Esophagus squamous epithelium (tissue), 5 donors: ENCODE measurements at regions not wholly inside any gene's neighbourhood (a gene's known extent, or its start where the extent isn't known, plus 50 kb on each side); places are given as distances from the start of the nearest gene placed in this dataset.

Source experiments
- DNase-seq: peaks from one replicate; lab custom pipeline; 2025; lab: John Stamatoyannopoulos, UW
- H3K27ac ChIP-seq, 4 donors: fragments of 200-600 bp; sonication (generic); one replicate each; pipeline ENCODE4 v1.5.1; 2016 to 2019; ENCODE audit warnings: mild to moderate bottlenecking in 1 of 4
- H3K27me3 ChIP-seq, 4 donors: fragments of 200-600 bp; sonication (generic); 1 replicate in 3 of 4; 2 replicates in 1 of 4; pipeline versions ENCODE4 v1.5.1 to v1.6.0; 2017 to 2021; ENCODE audit warnings: antibody characterized with exemption in 1 of 4
- H3K36me3 ChIP-seq, 3 donors: fragments of 200-600 bp; sonication (generic); one replicate each; pipeline ENCODE4 v1.5.1; 2016 to 2019
- H3K4me1 ChIP-seq, 3 donors: fragments of 200-600 bp; sonication (generic); one replicate each; pipeline ENCODE4 v1.5.1; 2017 to 2019
- H3K4me3 ChIP-seq, 4 donors: fragments of 200-600 bp; sonication (generic); 1 replicate in 3 of 4; 2 replicates in 1 of 4; pipeline ENCODE4 v1.5.1; 2016 to 2019; ENCODE audit warnings: mild to moderate bottlenecking in 2 of 4, moderate library complexity in 1 of 4
- H3K9me3 ChIP-seq, 3 donors: fragments of 200-600 bp; sonication (generic); one replicate each; pipeline ENCODE4 v1.5.1; 2016 to 2019
- CTCF ChIP-seq, 6 experiments: fragments of 450-650 bp in 4 of 6; fragments of 200-600 bp in 2 of 6; sonication (generic) in 2 of 6; IDR thresholded peaks; one replicate each; pipeline ENCODE4 v1.5.1; 2016 to 2019; ENCODE audit warnings: antibody characterized with exemption in 6 of 6, mild to moderate bottlenecking in 4 of 6, moderate library complexity in 4 of 6
- POLR2A ChIP-seq, 4 donors: fragments of 450-650 bp; IDR thresholded peaks; one replicate each; pipeline ENCODE4 v1.6.1; 2017; ENCODE audit warnings: antibody characterized with exemption in 4 of 4, mild to moderate bottlenecking in 4 of 4, moderate library complexity in 3 of 4
- WGBS, 2 donors: methylation state at CpG; one replicate each; pipeline ENCODE4 v1.1.5; 2018; 5-methylcytosine and 5-hydroxymethylcytosine counted together
- intact Hi-C: fragments of 100-400 bp; cut with DNase I; formaldehyde crosslinking; loops from one replicate; pipeline ENCODE4 v1.15.0; 2022
- donor health status: DM: yes; HTN: yes; CAD: no.

GRCh38 chr4:24637173-24637572 lies 52.8 kb upstream of the DHX15 start:
- WGBS, 2 donors: 93% methylated on average over 8 to 9 of the region's 13 CpGs
- DNase-seq: no peak
- Histone ChIP-seq H3K4me3 (no peak overlapping the region), H3K9me3 (no peaks in the 10 kb centered on the region), H3K27me3 (no peaks in the 10 kb centered on the region), H3K4me1 (no peaks in the 10 kb centered on the region), H3K36me3 (no peaks in the 10 kb centered on the region), H3K27ac (no peak overlapping the region)
- intact Hi-C loops: no loop called here
- TF ChIP-seq CTCF (IDR thresholded peaks at IDR 0.05) (no peak), POLR2A (IDR thresholded peaks at IDR 0.05) (no peak)

- no peak for DNase-seq
- Histone ChIP-seq H3K36me3 (no peaks in the 10 kb centered on the region), H3K4me3 (no peak overlapping the region), H3K27ac (no peak overlapping the region), H3K27me3 (no peaks in the 10 kb centered on the region), H3K4me1 (no peaks in the 10 kb centered on the region), H3K9me3 (no peaks in the 10 kb centered on the region)
- no peak for TF ChIP-seq CTCF (IDR thresholded peaks at IDR 0.05)
- TF ChIP-seq POLR2A (IDR thresholded peaks at IDR 0.05): no peak
- WGBS, 2 donors: 86 to 89% methylated on average over 1 of the region's 1 CpG
- intact Hi-C loops: no loop called here
Measured at GRCh38 chr4:24638396-24638875, 54.1 kb upstream of the DHX15 start.

GRCh38 chr4:24639714-24640113 lies 55.4 kb upstream of the DHX15 start:
- no peak for TF ChIP-seq POLR2A (IDR thresholded peaks at IDR 0.05)
- no peak for TF ChIP-seq CTCF (IDR thresholded peaks at IDR 0.05)
- H3K9me3 ChIP-seq: no peaks in the 10 kb centered on the region
- no peaks in the 10 kb centered on the region for H3K27me3 ChIP-seq
- H3K36me3 ChIP-seq: no peaks in the 10 kb centered on the region
- intact Hi-C loops: no loop called here
- no peak for DNase-seq
- no peaks in the 10 kb centered on the region for H3K4me1 ChIP-seq
- WGBS, 2 donors: 88 to 93% methylated on average over 5 of the region's 5 CpGs
- H3K27ac ChIP-seq: no peak overlapping the region
- H3K4me3 ChIP-seq: no peak overlapping the region

- Histone ChIP-seq H3K36me3 (no peaks in the 10 kb centered on the region), H3K27me3 (no peaks in the 10 kb centered on the region), H3K4me3 (no peak overlapping the region), H3K4me1 (peaks cover 0 to 5% (median 0%) of the 10 kb centered on the region in 3 donors), H3K27ac (no peak overlapping the region), H3K9me3 (no peaks in the 10 kb centered on the region)
- intact Hi-C loops: no loop called here
- DNase-seq: no peak
- TF ChIP-seq POLR2A (IDR thresholded peaks at IDR 0.05): no peak
- WGBS, 2 donors: 59 to 71% methylated on average over 7 of the region's 7 CpGs
Measured at GRCh38 chr4:24640366-24640765, 56.0 kb upstream of the DHX15 start.

GRCh38 chr4:24642981-24643547 lies 58.7 kb upstream of the DHX15 start:
- intact Hi-C loops: no loop called here
- Histone ChIP-seq H3K4me3 (no peak overlapping the region), H3K4me1 (peaks cover 0 to 13% (median 0%) of the 10 kb centered on the region in 3 donors), H3K27ac (no peak overlapping the region), H3K36me3 (no peaks in the 10 kb centered on the region), H3K9me3 (peaks cover 0 to 4% (median 0%) of the 10 kb centered on the region in 3 donors), H3K27me3 (peaks cover 0 to 3% (median 0%) of the 10 kb centered on the region in 4 donors)
- no peak for DNase-seq
- no peak for TF ChIP-seq POLR2A (IDR thresholded peaks at IDR 0.05)
- TF ChIP-seq CTCF (IDR thresholded peaks at IDR 0.05): no peak
- 9 to 22% methylated on average over 3 of the region's 3 CpGs for WGBS, 2 donors
